Colonic mucosa (tissue), 4 donors: ENCODE measurements at regions not wholly inside any gene's neighbourhood (a gene's known extent, or its start where the extent isn't known, plus 50 kb on each side); places are given as distances from the start of the nearest gene placed in this dataset.

Experiments used
- DNase-seq: peaks from one replicate; pipeline ENCODE4 v3.0.0-alpha.2; 2020
- H3K27ac ChIP-seq: fragments of 200-600 bp; one replicate; pipeline ENCODE4 v1.8.0; 2021
- H3K27me3 ChIP-seq: fragments of 200-600 bp; one replicate; pipeline ENCODE4 v1.8.0; 2021
- H3K36me3 ChIP-seq: fragments of 200-600 bp; one replicate; pipeline ENCODE4 v1.8.0; 2021
- H3K4me1 ChIP-seq: fragments of 200-600 bp; one replicate; pipeline ENCODE4 v1.8.0; 2021; ENCODE audit warnings: mild to moderate bottlenecking
- H3K4me3 ChIP-seq: fragments of 200-600 bp; one replicate; pipeline ENCODE4 v1.8.0; 2021
- H3K9ac ChIP-seq, 2 donors: one replicate each; pipeline ENCODE4 v1.7.0; 2013; ENCODE audit warnings: control low read depth in 2 of 2, low read depth in 2 of 2, low read length in 2 of 2
- H3K9me3 ChIP-seq: fragments of 200-600 bp; one replicate; pipeline ENCODE4 v1.8.0; 2021
- intact Hi-C: fragments of 100-400 bp; cut with DNase I; formaldehyde crosslinking; loops from one replicate; pipeline ENCODE4 v1.14.1; 2022
- TF ChIP-seq, protein P1 (sequence below): fragments of 200-600 bp; IDR thresholded peaks from one replicate; pipeline ENCODE4 v1.8.0; 2022; ENCODE audit warnings: antibody characterized with exemption, mild to moderate bottlenecking
- donor health status: healthy.
- donor health status: DM: no; HTN: no; CAD: no.
- donor health status: DM: no; HTN: no; CAD: no.

DNA sequence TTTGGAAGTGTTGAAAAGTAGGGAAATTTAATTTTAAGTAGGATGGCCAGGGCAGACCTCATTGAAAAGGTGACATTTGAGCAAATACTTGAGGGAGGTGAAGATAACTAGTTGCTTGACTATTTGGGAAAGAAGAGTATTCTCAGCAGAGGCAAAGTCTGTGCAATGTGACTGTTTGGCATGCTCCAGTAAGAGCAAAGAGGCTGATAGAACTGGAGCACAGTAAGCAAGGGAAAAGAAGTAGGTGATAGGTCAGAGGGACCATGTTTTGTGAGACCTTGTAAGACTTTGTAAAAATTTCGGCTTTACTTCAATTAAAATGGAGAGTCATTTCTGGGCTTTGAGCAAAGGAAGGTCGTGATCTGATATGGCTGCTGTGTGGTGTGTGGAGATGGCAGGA lies 335.8 kb downstream of the ZIC1 start:
- Histone ChIP-seq H3K27me3 (no peaks in the 10 kb centered on the region), H3K27ac (no peak overlapping the region), H3K9me3 (no peaks in the 10 kb centered on the region), H3K36me3 (no peaks in the 10 kb centered on the region), H3K9ac (no peak overlapping the region), H3K4me1 (no peaks in the 10 kb centered on the region), H3K4me3 (no peak overlapping the region)
- DNase-seq = no peak
- TF ChIP-seq, protein P1, sequence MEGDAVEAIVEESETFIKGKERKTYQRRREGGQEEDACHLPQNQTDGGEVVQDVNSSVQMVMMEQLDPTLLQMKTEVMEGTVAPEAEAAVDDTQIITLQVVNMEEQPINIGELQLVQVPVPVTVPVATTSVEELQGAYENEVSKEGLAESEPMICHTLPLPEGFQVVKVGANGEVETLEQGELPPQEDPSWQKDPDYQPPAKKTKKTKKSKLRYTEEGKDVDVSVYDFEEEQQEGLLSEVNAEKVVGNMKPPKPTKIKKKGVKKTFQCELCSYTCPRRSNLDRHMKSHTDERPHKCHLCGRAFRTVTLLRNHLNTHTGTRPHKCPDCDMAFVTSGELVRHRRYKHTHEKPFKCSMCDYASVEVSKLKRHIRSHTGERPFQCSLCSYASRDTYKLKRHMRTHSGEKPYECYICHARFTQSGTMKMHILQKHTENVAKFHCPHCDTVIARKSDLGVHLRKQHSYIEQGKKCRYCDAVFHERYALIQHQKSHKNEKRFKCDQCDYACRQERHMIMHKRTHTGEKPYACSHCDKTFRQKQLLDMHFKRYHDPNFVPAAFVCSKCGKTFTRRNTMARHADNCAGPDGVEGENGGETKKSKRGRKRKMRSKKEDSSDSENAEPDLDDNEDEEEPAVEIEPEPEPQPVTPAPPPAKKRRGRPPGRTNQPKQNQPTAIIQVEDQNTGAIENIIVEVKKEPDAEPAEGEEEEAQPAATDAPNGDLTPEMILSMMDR = no peak
- intact Hi-C loops = no loop called here

DNA sequence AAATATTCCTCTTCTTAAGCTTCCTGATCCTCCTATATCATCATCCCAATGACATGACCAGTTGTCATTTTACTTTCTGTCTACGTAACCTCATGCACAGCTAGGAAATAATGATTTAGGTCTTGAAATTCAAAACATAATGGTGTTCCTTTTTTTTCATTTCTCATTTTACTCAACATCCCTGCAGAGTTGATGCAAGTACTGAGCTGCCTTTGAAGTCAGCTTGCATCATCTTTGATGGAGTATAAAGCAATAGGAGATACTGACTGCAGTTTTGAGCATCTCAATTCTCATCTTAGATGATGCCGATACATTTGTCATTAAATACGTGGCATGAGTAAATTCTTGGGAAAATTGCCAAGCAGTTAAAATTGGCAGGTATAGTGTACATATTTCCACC lies 346.1 kb downstream of the ZIC1 start:
- intact Hi-C loops = no loop called here
- H3K27ac ChIP-seq = no peak overlapping the region

DNA sequence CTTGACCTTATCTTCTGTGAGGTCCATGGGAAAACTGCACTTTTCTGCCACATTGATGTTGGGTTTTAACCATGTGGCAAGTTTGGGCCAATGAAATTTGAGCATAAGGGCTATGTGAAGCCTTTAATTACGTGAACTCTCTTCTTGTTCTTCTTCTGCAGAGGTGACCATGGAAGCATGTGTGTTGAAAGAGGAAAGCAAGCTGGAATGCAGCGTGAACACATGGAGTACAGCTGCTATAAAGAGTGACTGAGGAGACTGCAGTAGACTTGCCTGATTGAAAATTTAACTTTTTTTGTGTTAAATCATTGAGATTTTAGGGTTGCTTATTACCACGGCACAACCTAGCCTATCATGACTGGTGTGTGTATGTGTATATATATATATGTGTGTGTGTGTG lies 347.3 kb downstream of the ZIC1 start:
- H3K9me3 ChIP-seq = no peaks in the 10 kb centered on the region

More for the DNA sequence above, 346.1 kb downstream of the ZIC1 start:
- Histone ChIP-seq H3K27me3 (no peaks in the 10 kb centered on the region), H3K9ac (no peak overlapping the region), H3K4me1 (no peaks in the 10 kb centered on the region), H3K36me3 (no peaks in the 10 kb centered on the region), H3K4me3 (no peak overlapping the region), H3K9me3 (no peaks in the 10 kb centered on the region)
- TF ChIP-seq, protein P1 = no peak
- DNase-seq = no peak

DNA sequence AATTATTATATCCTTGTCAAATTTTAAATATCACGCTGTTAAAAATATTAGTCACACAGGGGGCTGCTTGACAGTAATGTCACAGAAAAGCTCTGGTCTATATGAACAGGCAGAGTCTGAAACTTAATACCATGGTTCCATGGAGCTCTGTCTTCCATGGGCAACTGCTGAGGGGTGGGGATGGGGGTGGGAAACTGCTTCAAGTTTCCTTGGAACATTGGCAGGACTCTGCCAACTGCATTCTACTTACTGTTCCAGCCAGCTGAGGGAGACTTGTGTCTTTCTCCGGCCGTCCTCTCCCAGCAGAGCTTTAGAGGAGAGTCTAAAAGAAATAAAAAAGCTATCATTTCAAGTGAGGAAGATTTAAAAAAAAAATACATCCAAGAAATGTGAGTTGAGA lies 348.7 kb downstream of the ZIC1 start:
- H3K4me1 ChIP-seq = no peaks in the 10 kb centered on the region
- no peak for DNase-seq
- H3K4me3 ChIP-seq = no peak overlapping the region
- TF ChIP-seq, protein P1 = no peak
- intact Hi-C loops = no loop called here
- no peak overlapping the region for H3K27ac ChIP-seq
- H3K36me3 ChIP-seq = no peaks in the 10 kb centered on the region
- H3K9me3 ChIP-seq = no peaks in the 10 kb centered on the region
- H3K9ac ChIP-seq = no peak overlapping the region
- no peaks in the 10 kb centered on the region for H3K27me3 ChIP-seq

More for the DNA sequence above, 347.3 kb downstream of the ZIC1 start:
- Histone ChIP-seq H3K27ac (no peak overlapping the region), H3K4me1 (no peaks in the 10 kb centered on the region), H3K4me3 (no peak overlapping the region), H3K36me3 (no peaks in the 10 kb centered on the region), H3K27me3 (no peaks in the 10 kb centered on the region), H3K9ac (no peak overlapping the region)
- DNase-seq = no peak
- TF ChIP-seq, protein P1 = no peak
- intact Hi-C loops = no loop called here

DNA sequence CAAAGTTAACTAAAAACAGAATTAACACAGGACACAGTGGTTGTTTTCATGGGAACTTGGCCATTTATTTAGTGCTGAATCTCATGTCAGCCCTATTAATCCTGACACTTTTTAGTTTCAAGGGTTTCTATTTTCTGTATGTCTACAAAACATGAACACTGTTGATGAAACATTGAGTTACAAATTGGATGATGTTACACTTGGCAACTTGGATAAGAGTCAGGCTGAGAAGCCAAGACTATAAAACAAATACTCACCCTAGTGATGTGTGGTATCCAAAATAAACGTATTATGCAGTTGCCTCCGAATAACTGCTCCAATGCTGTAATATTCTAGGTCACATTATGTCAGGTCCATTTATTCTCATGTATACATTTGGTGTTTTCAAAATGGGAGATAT lies 349.6 kb downstream of the ZIC1 start:
- Histone ChIP-seq H3K27me3 (no peaks in the 10 kb centered on the region), H3K27ac (no peak overlapping the region), H3K9ac (no peak overlapping the region), H3K9me3 (no peaks in the 10 kb centered on the region), H3K4me1 (no peaks in the 10 kb centered on the region), H3K36me3 (no peaks in the 10 kb centered on the region), H3K4me3 (no peak overlapping the region)
- intact Hi-C loops = no loop called here
- no peak for DNase-seq
- TF ChIP-seq, protein P1 = no peak

DNA sequence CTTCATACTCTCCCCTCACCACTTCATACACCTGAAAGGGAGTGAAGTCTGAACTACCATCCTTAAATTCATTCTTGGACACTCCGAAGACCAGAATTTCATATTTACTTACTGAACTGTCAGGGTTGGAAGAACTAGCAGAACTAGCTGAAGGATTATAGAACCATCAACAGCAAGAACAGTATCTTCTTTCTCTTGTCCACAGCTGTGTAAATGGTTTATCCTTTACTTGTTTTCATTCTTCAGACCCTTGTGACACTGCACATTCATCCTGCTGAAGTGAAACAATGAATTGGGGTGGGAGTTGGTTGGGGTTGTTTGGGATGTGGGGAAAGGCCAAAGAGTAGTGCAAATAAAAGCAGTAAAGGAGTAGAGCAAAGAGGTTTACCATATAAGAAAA lies 350.9 kb downstream of the ZIC1 start:
- Histone ChIP-seq H3K4me1 (no peaks in the 10 kb centered on the region), H3K9me3 (no peaks in the 10 kb centered on the region), H3K9ac (no peak overlapping the region), H3K27me3 (no peaks in the 10 kb centered on the region), H3K36me3 (no peaks in the 10 kb centered on the region), H3K27ac (no peak overlapping the region), H3K4me3 (no peak overlapping the region)
- intact Hi-C loops = no loop called here
- TF ChIP-seq, protein P1 = no peak
- DNase-seq = no peak
